ENCODE measurements at regions not wholly inside any gene's neighbourhood (a gene's known extent, or its start where the extent isn't known, plus 50 kb on each side); places are given as distances from the start of the nearest gene placed in this dataset.
A peak's percentile ranks its signal among the peaks of the same experiment; 100 is the strongest.

GRCh38 chr10:118838364-118838763 lies 83.6 kb upstream of the CACUL1 start:
- no peak for DNase-seq

- no peak for DNase-seq
These were observed 84.6 kb upstream of the CACUL1 start for GRCh38 chr10:118839348-118839747.

GRCh38 chr10:118840071-118840775 lies 85.5 kb upstream of the CACUL1 start:
- DNase-seq = peak; percentile 55

- no peak for DNase-seq
These were observed 86.2 kb upstream of the CACUL1 start for GRCh38 chr10:118840776-118841468.

GRCh38 chr10:118841881-118842605 lies 87.3 kb upstream of the CACUL1 start:
- DNase-seq = no peak

GRCh38 chr10:118842843-118843624 lies 88.3 kb upstream of the CACUL1 start:
- peak; percentile 12 for DNase-seq

GRCh38 chr10:118843647-118844265 lies 89.0 kb upstream of the CACUL1 start:
- DNase-seq = no peak

GRCh38 chr10:118844731-118845521 lies 90.2 kb upstream of the CACUL1 start:
- no peak for DNase-seq

GRCh38 chr10:118845776-118846175 lies 91.0 kb upstream of the CACUL1 start:
- DNase-seq = no peak

- peak; percentile 88 for DNase-seq
These were observed 95.8 kb upstream of the CACUL1 start for GRCh38 chr10:118850418-118851061.

- no peak for DNase-seq
These were observed 96.6 kb upstream of the CACUL1 start for GRCh38 chr10:118851062-118852035.

GRCh38 chr10:118853916-118854315 lies 99.1 kb upstream of the CACUL1 start:
- no peak for DNase-seq

- no peak for DNase-seq
These were observed 101.3 kb upstream of the CACUL1 start for GRCh38 chr10:118856106-118856505.

GRCh38 chr10:118865998-118866693 lies 111.4 kb upstream of the CACUL1 start:
- DNase-seq = no peak

GRCh38 chr10:118867768-118868167 lies 113.0 kb upstream of the CACUL1 start:
- no peak for DNase-seq

GRCh38 chr10:118868589-118868988 lies 113.8 kb upstream of the CACUL1 start:
- DNase-seq = peak; percentile 68

- DNase-seq = peak; percentile 68
These were observed 115.9 kb upstream of the CACUL1 start for GRCh38 chr10:118870467-118871243.

- no peak for DNase-seq
These were observed 116.6 kb upstream of the CACUL1 start for GRCh38 chr10:118871244-118871865.
